Suppressor macrophage treated with lipopolysaccharide for 1 hour (primary cell): ENCODE measurements at regions not wholly inside any gene's neighbourhood (a gene's known extent, or its start where the extent isn't known, plus 50 kb on each side); places are given as distances from the start of the nearest gene placed in this dataset.

ENCODE experiments used
- DNase-seq, 3 donors: peaks; one replicate each; pipeline ENCODE4 v3.0.0-alpha.2; 2020 to 2022

- DNase-seq = no peak
Measured at GRCh38 chr20:10961651-10962288, 288.0 kb upstream of the JAG1 start.

- no peak for DNase-seq
Measured at GRCh38 chr20:10962937-10963336, 289.1 kb upstream of the JAG1 start.

GRCh38 chr20:10963717-10964266 lies 290.0 kb upstream of the JAG1 start:
- no peak for DNase-seq

GRCh38 chr20:10965936-10966470 lies 292.2 kb upstream of the JAG1 start:
- DNase-seq = no peak

GRCh38 chr20:10970109-10970508 lies 296.3 kb upstream of the JAG1 start:
- DNase-seq = no peak

- DNase-seq = no peak
Measured at GRCh38 chr20:10971096-10971495, 297.3 kb upstream of the JAG1 start.

GRCh38 chr20:10972219-10972860 lies 298.5 kb upstream of the JAG1 start:
- no peak for DNase-seq

GRCh38 chr20:10976051-10976450 lies 302.3 kb upstream of the JAG1 start:
- no peak for DNase-seq

- DNase-seq = no peak
Measured at GRCh38 chr20:10978019-10978702, 304.4 kb upstream of the JAG1 start.

GRCh38 chr20:10978713-10979112 lies 304.9 kb upstream of the JAG1 start:
- DNase-seq = no peak

- no peak for DNase-seq
Measured at GRCh38 chr20:10982692-10983091, 308.9 kb upstream of the JAG1 start.

GRCh38 chr20:10984294-10984693 lies 310.5 kb upstream of the JAG1 start:
- DNase-seq = no peak

GRCh38 chr20:10984913-10985312 lies 311.1 kb upstream of the JAG1 start:
- no peak for DNase-seq

- peak; percentile 3 to 44 (median 11) for DNase-seq
Measured at GRCh38 chr20:10985536-10985935, 311.7 kb upstream of the JAG1 start.

- DNase-seq = no peak
Measured at GRCh38 chr20:10986586-10986985, 312.8 kb upstream of the JAG1 start.

- DNase-seq = no peak
Measured at GRCh38 chr20:10987651-10988383, 314.0 kb upstream of the JAG1 start.

GRCh38 chr20:10990625-10991382 lies 317.0 kb upstream of the JAG1 start:
- DNase-seq = no peak

GRCh38 chr20:10992731-10993130 lies 318.9 kb upstream of the JAG1 start:
- no peak for DNase-seq

- DNase-seq = no peak
Measured at GRCh38 chr20:10994991-10995700, 321.3 kb upstream of the JAG1 start.

GRCh38 chr20:10998476-10998875 lies 324.7 kb upstream of the JAG1 start:
- DNase-seq = no peak

- DNase-seq = no peak
Measured at GRCh38 chr20:11000416-11000815, 326.6 kb upstream of the JAG1 start.

GRCh38 chr20:11001302-11001701 lies 327.5 kb upstream of the JAG1 start:
- no peak for DNase-seq
